Medulla oblongata (tissue), 1 donor: ENCODE measurements at regions not wholly inside any gene's neighbourhood (a gene's known extent, or its start where the extent isn't known, plus 50 kb on each side); places are given as distances from the start of the nearest gene placed in this dataset.
A peak's percentile ranks its signal among the peaks of the same experiment; 100 is the strongest.
"Not testable (repeated sequence)": the region's sequence is repeated elsewhere in the genome, so short reads cannot be mapped to it uniquely, and the experiment has no call there.

Experiments
- DNase-seq: peaks from one replicate; pipeline ENCODE4 v3.0.0-alpha.2; 2015; ENCODE audit errors: extremely low spot score

DNA sequence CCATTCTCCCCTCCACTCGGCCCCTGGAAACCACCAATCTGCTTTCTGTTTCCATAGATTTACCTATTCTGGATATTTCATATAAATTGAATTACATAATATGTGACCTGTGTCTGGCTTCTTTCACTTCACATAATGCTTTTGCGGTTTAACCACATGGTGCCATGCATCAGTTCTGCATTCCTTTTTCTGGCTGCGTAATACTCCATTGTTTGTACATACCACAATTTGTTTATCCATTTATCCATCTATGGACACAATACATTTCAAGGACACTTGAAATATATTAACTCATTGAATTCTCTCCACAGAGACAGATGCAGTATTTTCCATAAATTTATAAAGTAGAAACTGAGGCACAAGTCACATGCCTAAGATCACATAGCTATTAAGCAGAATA lies 110.3 kb upstream of the ETV6 start:
- DNase-seq: no peak

DNA sequence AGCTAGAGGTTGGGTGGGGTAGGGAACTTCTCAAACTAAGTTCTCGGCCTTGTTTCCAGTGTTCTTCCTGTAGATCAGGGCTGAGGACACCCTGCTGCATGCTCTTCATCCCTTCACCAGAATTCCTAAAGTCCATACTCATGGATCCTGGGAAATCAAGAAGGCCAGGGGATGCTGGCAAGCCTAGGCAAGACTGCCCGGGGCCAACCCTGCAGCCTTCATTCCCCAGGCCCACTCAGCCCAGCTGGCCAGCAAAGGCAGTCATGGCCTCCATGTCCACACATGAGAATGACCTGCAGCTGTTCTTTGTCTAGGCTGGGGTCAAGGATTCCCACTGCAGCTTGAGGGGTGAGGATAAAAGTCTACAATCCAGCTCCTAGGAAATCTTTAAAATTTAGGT lies 109.3 kb upstream of the ETV6 start:
- no peak for DNase-seq

- no peak for DNase-seq
Observed at GRCh38 chr12:11540615-11541310, 108.7 kb upstream of the ETV6 start.

DNA sequence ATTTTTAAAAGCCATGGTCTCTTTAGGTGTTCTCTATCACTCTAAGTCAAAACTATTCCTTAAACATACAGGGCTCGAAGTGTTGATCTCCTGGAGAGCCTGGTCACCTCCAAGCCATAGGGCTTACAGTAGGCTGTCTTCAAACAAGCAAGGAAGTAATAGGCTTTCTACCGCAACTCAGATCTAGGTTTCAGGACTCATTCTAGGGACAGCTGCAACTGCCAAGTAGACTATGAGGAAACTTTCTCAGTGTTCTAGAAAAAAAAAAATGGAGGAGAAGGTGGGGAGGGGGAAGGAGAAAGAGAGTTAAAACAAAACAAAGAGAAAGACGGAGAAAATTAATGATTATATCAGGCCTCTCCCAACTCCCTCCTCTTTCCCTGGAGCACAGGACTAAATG lies 106.9 kb upstream of the ETV6 start:
- no peak for DNase-seq

GRCh38 chr12:11543457-11544158 lies 105.9 kb upstream of the ETV6 start:
- DNase-seq: no peak

DNA sequence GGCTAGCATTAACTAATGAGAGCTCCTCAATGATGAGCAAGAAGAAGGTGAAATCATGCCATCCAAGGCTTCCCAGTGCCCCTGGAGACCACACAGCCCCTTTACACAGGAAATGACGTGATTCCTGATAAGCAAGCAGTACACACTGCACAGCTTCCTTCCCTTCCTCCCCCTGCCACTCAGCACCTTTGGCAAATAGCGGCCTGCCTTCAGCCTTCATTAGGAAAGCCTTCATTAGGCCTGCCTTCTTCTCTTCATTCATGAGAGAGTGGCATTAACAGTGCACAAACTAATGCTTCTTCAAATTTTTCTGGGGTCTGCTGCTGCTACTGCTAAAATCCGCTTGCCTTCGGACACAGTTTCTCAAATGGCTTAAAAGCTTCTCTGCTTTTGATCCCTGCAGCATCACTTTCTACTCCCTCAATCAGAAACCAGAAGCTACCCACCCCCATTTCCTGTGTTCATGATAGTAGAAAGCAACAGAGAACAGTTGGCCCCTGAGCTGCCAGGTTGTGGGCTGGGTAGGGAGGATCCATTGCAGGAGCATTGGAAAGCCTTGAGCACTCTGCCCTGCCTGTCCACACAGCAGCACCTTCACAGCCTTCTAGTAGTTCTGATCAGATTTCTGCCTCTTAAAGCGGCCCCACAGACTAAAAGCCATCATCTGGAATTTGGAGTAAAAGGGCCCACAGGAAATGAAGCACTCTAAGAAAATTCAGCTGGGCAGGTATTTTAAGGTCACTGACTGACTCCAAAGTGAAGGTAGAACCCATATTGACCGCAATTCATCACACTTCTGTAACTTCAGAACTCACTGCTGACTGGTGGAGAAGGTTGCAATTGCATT lies 103.8 kb upstream of the ETV6 start:
- no peak for DNase-seq

- DNase-seq: not testable (repeated sequence)
Observed at GRCh38 chr12:11546582-11547270, 102.7 kb upstream of the ETV6 start.

GRCh38 chr12:11547271-11547646 lies 102.2 kb upstream of the ETV6 start:
- DNase-seq: not testable (repeated sequence)

DNA sequence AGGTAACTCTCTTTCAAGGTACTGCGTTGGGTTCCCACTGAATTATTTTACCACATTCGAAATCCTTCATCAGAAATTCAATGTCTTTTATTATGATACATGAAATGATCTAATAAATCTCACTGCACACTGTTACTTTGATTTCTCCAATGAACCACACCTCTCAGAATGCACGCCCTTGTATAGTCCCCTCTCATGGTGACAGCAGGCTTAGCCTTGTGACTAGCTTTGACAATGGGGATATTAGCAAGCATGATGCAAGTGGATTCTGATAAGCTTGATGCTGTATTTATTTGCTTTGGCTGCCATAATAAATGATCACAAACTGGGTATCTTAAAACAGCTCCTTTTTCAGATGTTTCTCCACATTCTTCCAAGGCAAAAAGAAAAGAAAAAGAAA lies 100.4 kb upstream of the ETV6 start:
- DNase-seq: no peak

- peak; percentile 61 for DNase-seq
Observed at GRCh38 chr12:11553871-11554533, 95.5 kb upstream of the ETV6 start.

GRCh38 chr12:11555195-11555594 lies 94.3 kb upstream of the ETV6 start:
- DNase-seq: no peak

DNA sequence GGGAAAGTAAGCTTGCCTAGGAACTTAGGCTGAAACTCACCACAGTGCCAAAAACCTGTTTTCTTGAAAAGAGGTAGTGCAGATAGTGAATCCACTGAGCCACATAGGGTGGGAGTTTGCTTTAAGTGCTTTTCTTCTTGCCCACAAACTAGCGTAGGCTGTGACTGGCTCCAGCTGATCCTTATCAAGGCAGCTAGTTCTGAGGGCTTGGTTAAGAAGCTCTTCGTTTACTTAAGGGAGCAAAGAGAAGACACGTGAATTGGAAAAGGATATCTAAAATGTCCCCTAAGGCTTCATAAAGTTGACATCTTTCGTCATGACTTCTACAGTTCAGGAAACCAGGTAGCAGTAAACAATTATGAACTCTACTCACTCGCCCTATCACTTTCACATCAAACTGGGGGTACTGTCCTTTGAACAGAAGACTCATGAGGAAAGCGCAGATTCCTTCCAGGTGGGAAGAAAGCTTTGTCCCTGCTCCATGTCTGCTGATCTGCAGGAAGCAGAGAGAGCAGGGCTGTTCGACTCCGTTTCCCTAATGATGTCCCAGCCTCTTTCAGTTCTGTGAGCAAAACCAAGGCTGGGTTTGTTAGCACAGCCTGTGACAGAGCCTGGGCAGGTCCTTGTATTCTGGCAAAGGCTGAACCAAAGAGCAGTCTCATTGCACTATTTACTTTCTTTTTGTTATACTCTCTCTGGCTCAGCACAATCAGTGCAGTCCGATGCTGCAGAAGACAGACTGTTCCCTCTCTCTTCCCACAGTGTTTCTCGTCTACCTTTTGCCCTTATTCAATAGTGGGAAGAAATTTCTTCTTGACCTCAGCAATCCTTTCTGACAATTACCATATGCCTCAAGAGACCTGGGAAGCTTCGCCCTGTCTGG lies 93.5 kb upstream of the ETV6 start:
- DNase-seq: no peak

GRCh38 chr12:11556682-11557081 lies 92.8 kb upstream of the ETV6 start:
- no peak for DNase-seq

- no peak for DNase-seq
Observed at GRCh38 chr12:11559626-11560340, 89.7 kb upstream of the ETV6 start.

DNA sequence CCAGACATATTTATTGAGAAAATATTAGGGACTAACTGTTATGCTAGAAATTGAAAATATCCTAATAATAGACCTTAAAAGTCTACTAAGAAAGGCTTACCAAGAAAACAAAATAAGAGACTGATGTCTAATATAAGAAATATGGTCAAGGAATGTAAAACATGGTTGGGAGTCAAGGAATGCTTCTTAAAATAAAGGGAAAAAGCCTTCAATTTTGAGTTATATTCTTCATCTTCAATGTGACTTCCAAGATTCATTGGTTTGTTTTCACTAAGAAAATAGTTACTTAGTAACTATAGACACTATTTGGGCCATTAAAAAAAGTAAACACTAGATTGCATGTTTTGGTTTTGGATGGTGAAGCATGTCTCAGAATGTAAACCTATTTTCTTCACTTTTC lies 88.1 kb upstream of the ETV6 start:
- DNase-seq: no peak

- no peak for DNase-seq
Observed at GRCh38 chr12:11563785-11564739, 85.4 kb upstream of the ETV6 start.

- DNase-seq: no peak
Observed at GRCh38 chr12:11564984-11565651, 84.4 kb upstream of the ETV6 start.

GRCh38 chr12:11565752-11566151 lies 83.7 kb upstream of the ETV6 start:
- no peak for DNase-seq
